ENCODE measurements at regions not wholly inside any gene's neighbourhood (a gene's known extent, or its start where the extent isn't known, plus 50 kb on each side); places are given as distances from the start of the nearest gene placed in this dataset.

DNA sequence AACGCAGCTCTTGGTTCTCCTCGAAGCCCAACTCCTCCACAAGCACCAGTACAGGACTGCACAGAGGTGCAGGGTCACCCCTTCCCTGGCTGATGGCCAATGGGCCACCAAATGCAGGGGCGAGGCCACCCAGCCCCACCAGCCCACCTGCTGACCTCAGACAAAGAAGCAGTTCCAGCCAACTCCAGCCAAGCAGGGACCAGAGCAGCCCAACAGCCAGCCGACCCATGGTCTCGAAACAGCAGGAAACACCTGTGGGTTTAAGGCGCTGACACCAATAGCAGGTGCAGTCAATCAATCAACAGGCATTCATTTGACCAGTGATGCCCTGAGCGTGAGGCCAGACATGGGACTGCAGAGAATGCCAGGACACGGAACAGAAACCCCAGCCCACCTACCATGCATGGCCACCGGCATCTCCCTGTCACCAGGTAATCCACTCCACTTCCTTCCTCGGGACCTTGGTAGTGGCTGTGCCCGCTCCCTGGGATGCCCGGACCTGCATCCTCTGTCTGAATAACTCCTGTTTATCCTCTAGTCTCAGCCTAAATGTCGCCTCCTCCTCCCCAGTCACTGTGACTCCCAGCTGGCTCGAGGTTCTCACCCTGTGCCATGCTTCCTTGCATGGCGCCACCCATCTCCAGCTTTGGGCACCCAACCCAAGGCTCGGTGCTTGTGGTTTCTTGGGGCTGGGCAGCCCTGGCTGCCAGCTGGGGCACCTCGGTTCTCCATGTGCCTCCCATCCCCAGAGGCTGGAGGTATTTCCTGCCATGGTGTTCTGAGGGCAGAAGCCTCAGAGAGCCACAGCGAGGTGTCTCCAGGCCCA lies 1475.4 kb downstream of the BRD1 start (continued):
- TF ChIP-seq, protein P1, sequence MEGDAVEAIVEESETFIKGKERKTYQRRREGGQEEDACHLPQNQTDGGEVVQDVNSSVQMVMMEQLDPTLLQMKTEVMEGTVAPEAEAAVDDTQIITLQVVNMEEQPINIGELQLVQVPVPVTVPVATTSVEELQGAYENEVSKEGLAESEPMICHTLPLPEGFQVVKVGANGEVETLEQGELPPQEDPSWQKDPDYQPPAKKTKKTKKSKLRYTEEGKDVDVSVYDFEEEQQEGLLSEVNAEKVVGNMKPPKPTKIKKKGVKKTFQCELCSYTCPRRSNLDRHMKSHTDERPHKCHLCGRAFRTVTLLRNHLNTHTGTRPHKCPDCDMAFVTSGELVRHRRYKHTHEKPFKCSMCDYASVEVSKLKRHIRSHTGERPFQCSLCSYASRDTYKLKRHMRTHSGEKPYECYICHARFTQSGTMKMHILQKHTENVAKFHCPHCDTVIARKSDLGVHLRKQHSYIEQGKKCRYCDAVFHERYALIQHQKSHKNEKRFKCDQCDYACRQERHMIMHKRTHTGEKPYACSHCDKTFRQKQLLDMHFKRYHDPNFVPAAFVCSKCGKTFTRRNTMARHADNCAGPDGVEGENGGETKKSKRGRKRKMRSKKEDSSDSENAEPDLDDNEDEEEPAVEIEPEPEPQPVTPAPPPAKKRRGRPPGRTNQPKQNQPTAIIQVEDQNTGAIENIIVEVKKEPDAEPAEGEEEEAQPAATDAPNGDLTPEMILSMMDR (IDR thresholded peaks at IDR 0.05 in 2 of 3, conservative IDR thresholded peaks at IDR 0.05 in 1 of 3; ENCODE audit: borderline replicate concordance in 1 of 3, insufficient read depth in 1 of 3, low read depth in 2 of 3, low read length in 2 of 3), result no peak

DNA sequence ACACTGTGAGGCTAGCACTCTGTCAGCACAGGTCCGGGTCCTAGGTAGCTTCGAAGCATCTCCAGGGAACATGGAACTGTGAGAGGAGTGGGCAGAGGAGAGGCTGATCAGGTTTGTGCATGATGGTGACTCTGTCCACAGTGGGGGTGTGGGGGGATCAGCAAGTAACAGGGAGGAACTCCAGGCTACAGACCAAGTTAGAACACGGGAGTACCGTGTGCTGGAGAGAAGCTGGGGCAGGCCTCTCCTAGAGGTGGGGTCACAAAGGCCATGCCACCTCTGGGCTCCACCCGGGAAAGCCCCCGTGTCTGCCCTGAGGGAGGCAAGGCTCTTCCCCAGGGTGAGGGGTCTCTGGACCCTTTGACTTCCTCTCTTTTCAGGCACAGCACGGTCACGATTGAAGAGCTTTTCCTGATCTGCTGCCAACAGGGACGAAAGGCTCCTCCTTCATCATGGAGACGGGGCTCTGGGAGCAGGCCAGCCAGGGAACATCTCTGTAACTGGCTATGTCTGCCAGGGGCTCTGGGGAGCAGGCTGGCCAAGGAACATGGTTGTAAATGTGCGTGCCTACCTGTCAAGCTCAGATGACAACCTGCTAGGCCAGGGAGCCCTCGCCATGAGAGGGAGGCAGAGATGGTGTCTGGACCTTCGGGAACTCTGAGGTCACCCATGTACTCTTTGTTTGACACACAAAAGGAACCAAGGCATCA lies 1476.1 kb downstream of the BRD1 start:
- RAD21 ChIA-PET (ENCODE audit: low non-redundant PET in 1 of 2, low total read pairs in 2 of 2, uncharacterized antibody in 2 of 2, unreplicated experiment in 2 of 2), result no interaction called here
- Histone ChIP-seq H2AFZ (ENCODE audit: low read depth, low read length, poor library complexity, severe bottlenecking) (no peak overlapping the region), H3K79me2 (ENCODE audit: insufficient read depth, low read length) (no peaks in the 10 kb centered on the region), H3K4me2 (ENCODE audit: low read length) (no peak overlapping the region), H3K27me3 (ENCODE audit: insufficient read depth, low read length) (no peaks in the 10 kb centered on the region; the same call in 1 of the 2 replicates), H3K9me3 (ENCODE audit: control insufficient read depth in 1 of 2, insufficient read depth in 1 of 2, low read depth in 1 of 2, low read length in 2 of 2) (peaks cover 5 to 7% of the 10 kb centered on the region in 2 experiments; a peak in 1 of 4 replicates), H4K20me1 (ENCODE audit: insufficient read depth) (no peaks in the 10 kb centered on the region), H3K27ac (ENCODE audit: low read depth, low read length) (no peak overlapping the region), H3K9ac (ENCODE audit: low read length) (no peak overlapping the region), H3K4me3 (replicated peaks in 1 of 2; ENCODE audit: low read depth in 1 of 2, low read length in 2 of 2) (no peak overlapping the region), H3K9me2 (ENCODE audit: insufficient read depth) (no peaks in the 10 kb centered on the region), H3K4me1 (ENCODE audit: control insufficient read depth in 1 of 2, insufficient read depth in 2 of 2, low read length in 2 of 2) (no peaks in the 10 kb centered on the region), H3K36me3 (ENCODE audit: control insufficient read depth in 1 of 2, insufficient read depth in 2 of 2, low read length in 2 of 2) (no peaks in the 10 kb centered on the region)
- CTCF ChIA-PET, result no interaction called here
- ATAC-seq, result no peak
- BruUV-seq (replicated peaks), result no TSS peak
- POLR2A ChIA-PET, result no interaction called here
- intact Hi-C loops (cut with micrococcal nuclease), result no loop called here
- DNase-seq (ENCODE audit: low read depth, low spot score), result no peak
- no peak for TF ChIP-seq SRF (IDR thresholded peaks at IDR 0.05; ENCODE audit: low read depth)
- no peak for TF ChIP-seq FOSL1 (IDR thresholded peaks at IDR 0.05; ENCODE audit: low read depth)
- TF ChIP-seq EZH2 (IDR thresholded peaks at IDR 0.05), result no peak
- TF ChIP-seq, protein P2, sequence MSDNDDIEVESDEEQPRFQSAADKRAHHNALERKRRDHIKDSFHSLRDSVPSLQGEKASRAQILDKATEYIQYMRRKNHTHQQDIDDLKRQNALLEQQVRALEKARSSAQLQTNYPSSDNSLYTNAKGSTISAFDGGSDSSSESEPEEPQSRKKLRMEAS (IDR thresholded peaks at IDR 0.05), result no peak
- no peak for TF ChIP-seq CBX3 (IDR thresholded peaks at IDR 0.05; ENCODE audit: low read depth)
- no peak for TF ChIP-seq TCF7L2 (IDR thresholded peaks at IDR 0.05; ENCODE audit: borderline replicate concordance, extremely low read depth, insufficient read depth, insufficient read length)
- no peak for TF ChIP-seq POLR2A (IDR thresholded peaks at IDR 0.05; ENCODE audit: borderline replicate concordance, extremely low read depth, insufficient read depth, insufficient read length)
- TF ChIP-seq, protein P1 (IDR thresholded peaks at IDR 0.05 in 2 of 3, conservative IDR thresholded peaks at IDR 0.05 in 1 of 3; ENCODE audit: borderline replicate concordance in 1 of 3, insufficient read depth in 1 of 3, low read depth in 2 of 3, low read length in 2 of 3), result no peak
- TF ChIP-seq, protein P3, sequence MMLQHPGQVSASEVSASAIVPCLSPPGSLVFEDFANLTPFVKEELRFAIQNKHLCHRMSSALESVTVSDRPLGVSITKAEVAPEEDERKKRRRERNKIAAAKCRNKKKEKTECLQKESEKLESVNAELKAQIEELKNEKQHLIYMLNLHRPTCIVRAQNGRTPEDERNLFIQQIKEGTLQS (IDR thresholded peaks at IDR 0.05), result no peak
- TF ChIP-seq ZNF274 (IDR thresholded peaks at IDR 0.05; ENCODE audit: low read depth, low read length), result no peak
- TF ChIP-seq SIN3A (IDR thresholded peaks at IDR 0.05; ENCODE audit: low read depth), result no peak
- TF ChIP-seq, protein P4, sequence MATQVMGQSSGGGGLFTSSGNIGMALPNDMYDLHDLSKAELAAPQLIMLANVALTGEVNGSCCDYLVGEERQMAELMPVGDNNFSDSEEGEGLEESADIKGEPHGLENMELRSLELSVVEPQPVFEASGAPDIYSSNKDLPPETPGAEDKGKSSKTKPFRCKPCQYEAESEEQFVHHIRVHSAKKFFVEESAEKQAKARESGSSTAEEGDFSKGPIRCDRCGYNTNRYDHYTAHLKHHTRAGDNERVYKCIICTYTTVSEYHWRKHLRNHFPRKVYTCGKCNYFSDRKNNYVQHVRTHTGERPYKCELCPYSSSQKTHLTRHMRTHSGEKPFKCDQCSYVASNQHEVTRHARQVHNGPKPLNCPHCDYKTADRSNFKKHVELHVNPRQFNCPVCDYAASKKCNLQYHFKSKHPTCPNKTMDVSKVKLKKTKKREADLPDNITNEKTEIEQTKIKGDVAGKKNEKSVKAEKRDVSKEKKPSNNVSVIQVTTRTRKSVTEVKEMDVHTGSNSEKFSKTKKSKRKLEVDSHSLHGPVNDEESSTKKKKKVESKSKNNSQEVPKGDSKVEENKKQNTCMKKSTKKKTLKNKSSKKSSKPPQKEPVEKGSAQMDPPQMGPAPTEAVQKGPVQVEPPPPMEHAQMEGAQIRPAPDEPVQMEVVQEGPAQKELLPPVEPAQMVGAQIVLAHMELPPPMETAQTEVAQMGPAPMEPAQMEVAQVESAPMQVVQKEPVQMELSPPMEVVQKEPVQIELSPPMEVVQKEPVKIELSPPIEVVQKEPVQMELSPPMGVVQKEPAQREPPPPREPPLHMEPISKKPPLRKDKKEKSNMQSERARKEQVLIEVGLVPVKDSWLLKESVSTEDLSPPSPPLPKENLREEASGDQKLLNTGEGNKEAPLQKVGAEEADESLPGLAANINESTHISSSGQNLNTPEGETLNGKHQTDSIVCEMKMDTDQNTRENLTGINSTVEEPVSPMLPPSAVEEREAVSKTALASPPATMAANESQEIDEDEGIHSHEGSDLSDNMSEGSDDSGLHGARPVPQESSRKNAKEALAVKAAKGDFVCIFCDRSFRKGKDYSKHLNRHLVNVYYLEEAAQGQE (IDR thresholded peaks at IDR 0.05; ENCODE audit: low read depth), result no peak
- TF ChIP-seq POLR2AphosphoS5 (IDR thresholded peaks at IDR 0.05; ENCODE audit: low read depth, low read length), result no peak
- no peak for TF ChIP-seq SP1 (IDR thresholded peaks at IDR 0.05; ENCODE audit: low read depth)
- TF ChIP-seq EGR1 (IDR thresholded peaks at IDR 0.05; ENCODE audit: low read depth), result no peak
